ENCODE measurements at regions not wholly inside any gene's neighbourhood (a gene's known extent, or its start where the extent isn't known, plus 50 kb on each side); places are given as distances from the start of the nearest gene placed in this dataset.
A peak's percentile ranks its signal among the peaks of the same experiment; 100 is the strongest.
"Not testable (repeated sequence)": the region's sequence is repeated elsewhere in the genome, so short reads cannot be mapped to it uniquely, and the experiment has no call there.

DNA sequence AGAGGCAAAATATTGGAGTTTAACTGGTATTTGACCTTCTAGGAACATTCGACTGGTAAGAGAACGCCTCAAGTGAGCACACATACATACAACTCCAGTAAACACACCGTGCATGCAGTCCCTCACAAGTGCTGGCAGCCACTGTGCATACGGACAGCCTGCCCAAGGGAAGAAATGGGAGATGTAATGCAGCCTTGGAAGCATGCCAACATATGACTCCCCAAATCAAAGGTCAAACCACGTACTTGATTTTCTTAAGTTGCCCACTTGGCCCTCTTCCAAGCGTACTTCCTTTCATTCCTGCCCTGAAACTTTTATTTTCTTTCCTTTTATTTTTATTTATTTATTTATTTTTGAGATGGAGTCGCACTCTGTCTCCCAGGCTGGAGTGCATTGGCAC is 206.6 kb downstream of the SPRY1 start:
- no peak for DNase-seq

GRCh38 chr4:123605797-123606196 is 209.2 kb downstream of the SPRY1 start:
- not testable (repeated sequence) for DNase-seq

GRCh38 chr4:123606336-123606735 is 209.7 kb downstream of the SPRY1 start:
- DNase-seq = no peak

DNA sequence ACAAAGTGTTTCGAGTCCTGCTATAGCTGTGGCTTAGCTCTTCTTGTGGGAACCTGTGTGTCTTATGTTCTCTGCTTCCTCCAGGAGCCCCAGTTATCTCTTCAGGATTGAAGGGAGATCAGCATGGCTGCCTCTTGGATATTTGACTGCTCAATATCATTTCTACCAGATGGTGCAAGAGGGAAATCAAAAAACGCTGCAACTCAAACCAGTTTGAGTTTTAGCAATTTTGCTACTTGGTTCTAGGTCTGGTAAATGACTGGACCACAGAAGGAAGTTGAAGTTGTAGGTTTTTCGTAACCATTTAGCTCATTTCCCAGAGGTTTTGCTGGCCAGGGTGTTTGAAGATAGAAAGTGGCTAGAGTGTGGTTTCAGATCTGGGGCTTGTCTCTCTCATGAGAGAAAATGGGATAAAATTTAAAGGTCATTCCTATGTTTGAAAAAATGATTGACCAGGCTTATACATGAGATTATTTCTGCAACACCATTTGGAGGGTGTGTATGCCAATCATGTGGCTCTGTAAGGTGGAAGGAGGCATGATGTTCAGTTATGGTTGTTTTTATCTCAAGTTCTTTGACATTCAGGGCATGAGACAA is 210.4 kb downstream of the SPRY1 start:
- DNase-seq = no peak

- DNase-seq = no peak
Observed at GRCh38 chr4:123609829-123610228, 213.2 kb downstream of the SPRY1 start.

- no peak for DNase-seq
Observed at GRCh38 chr4:123613586-123614344, 217.2 kb downstream of the SPRY1 start.

DNA sequence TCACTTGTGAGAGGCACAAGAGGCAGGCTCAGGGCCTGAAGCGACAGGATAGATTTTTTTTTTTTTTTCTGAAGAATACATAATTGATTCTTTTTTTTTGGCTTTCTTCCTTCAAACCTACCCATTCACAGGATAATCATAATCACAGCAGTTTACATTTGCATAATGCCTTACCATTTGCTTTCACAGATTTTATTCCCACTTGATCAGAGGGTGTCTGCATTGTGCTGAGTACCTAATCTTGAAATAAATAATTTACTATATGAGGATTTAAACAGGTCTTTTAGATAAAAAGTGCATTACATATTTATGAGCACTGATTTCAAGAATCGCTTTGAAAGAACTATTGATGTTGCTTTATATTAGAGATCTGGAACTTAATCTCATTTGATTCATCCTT is 219.3 kb downstream of the SPRY1 start:
- DNase-seq = no peak

DNA sequence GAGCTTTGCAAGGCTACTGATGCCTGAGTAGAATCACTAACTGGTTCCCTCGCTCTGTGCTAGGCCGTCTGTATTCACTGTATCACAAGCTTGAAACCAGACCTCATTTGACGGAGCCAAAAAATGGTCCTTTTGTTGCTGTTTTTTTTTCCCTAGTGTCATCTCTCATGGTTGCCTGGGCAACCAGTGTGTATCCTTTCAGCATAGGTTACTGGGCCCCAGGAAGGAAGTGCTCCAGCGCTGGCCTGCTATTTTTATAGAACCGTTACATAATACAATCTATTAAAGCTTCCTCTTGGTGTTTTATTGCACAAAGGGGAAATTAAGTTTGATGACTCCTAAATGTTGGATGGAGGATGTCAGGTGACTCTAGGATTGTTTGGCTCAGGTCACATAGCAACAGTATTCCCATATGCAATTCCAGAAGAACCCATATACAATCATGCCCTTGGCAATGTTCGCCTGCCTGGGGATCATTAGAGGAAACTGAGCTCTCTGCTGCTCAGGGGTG is 220.4 kb downstream of the SPRY1 start:
- peak; percentile 2 for DNase-seq

GRCh38 chr4:123617791-123618190 is 221.2 kb downstream of the SPRY1 start:
- no peak for DNase-seq

DNA sequence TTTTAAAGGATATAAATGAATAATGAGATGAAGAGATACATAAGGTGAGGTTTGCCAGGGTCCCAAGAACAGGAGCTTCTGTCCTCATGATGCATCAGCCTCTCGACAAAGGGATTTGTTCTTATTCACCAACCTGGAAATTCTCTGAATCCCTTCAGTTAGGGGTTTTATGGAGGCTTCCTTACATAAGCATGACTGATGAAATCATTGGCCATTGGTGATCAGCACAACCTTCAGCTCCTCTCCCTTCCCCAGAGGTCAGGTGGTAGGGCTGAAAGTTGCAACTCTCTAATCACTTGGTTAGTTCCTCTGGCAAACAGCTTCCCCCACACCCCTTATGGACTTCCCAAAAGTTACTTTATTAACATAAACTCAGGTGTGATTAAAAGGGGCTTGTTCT is 222.0 kb downstream of the SPRY1 start:
- no peak for DNase-seq

GRCh38 chr4:123619326-123619725 is 222.7 kb downstream of the SPRY1 start:
- DNase-seq = no peak

GRCh38 chr4:123619895-123620294 is 223.3 kb downstream of the SPRY1 start:
- no peak for DNase-seq

- no peak for DNase-seq
Observed at GRCh38 chr4:123621072-123621705, 224.6 kb downstream of the SPRY1 start.

GRCh38 chr4:123622572-123622971 is 226.0 kb downstream of the SPRY1 start:
- DNase-seq = no peak

DNA sequence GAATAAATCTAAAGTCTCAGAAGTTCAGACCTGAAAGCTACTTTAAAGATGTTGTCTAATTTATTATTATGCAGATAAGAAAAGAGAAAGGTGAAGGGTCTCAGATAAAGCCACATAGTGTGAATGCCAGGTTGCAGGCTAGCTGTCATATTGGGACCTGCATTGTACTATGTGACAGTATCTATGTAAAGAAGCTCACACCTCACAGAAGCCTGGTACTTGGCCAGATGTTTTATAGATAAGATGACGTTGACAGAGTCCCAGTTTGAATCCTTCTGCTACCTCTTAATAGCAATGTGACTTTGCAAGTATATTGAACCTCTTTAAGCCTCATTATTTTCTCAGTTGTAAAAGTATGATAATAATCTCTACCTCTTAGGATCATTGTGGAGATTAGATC is 227.0 kb downstream of the SPRY1 start:
- no peak for DNase-seq

GRCh38 chr4:123624959-123625358 is 228.4 kb downstream of the SPRY1 start:
- no peak for DNase-seq

GRCh38 chr4:123628288-123628687 is 231.7 kb downstream of the SPRY1 start:
- no peak for DNase-seq

GRCh38 chr4:123631786-123632692 is 235.4 kb downstream of the SPRY1 start:
- no peak for DNase-seq

GRCh38 chr4:123632693-123633030 is 236.1 kb downstream of the SPRY1 start:
- DNase-seq = no peak

DNA sequence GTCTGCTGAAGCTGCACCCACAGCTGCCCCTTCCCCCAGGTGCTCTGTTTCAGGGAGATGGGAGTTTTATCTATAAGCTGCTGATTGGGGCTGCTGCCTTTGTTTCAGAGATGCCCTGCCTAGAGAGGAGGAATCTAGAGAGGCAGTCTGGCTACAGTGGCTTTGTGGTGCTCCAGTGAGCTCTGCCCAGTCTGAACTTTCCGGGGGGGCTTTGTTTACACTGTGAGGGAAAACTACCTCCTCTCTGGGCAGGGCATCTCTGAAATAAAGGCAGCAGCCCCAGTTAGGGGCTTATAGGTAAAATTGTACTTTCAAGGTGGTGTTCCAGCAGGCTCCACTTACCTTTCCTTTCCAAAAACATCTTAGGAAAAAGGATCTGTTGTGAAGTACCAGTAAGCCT is 242.2 kb downstream of the SPRY1 start:
- DNase-seq = no peak

- DNase-seq = no peak
Observed at GRCh38 chr4:123640271-123640670, 243.7 kb downstream of the SPRY1 start.

DNA sequence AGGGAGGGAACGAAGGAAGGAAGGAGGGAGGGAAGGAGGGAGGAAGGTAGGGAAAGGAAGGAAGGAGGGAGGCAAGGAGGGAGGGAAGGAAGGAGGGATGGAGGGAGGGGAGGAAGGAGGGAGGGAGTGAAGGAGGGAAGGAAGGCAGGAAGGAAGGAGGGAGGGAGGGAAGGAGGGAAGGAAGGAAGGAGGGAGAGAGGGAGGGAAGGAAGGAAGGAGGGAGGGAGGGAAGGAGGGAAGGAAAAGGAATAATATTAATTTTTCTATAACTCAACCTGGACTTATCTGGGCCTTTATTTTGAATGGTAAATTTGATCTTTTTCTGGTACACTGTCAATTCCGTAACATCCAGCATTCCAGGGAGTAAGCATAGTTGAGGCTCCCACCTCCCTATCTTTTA is 244.2 kb downstream of the SPRY1 start:
- DNase-seq = no peak

- no peak for DNase-seq
Observed at GRCh38 chr4:123643691-123644090, 247.1 kb downstream of the SPRY1 start.

All from NCI-H774 (cell line).